Thoracic aorta (tissue), 2 donors: ENCODE measurements at regions not wholly inside any gene's neighbourhood (a gene's known extent, or its start where the extent isn't known, plus 50 kb on each side); places are given as distances from the start of the nearest gene placed in this dataset.
"Not testable (repeated sequence)": the region's sequence is repeated elsewhere in the genome, so short reads cannot be mapped to it uniquely, and the experiment has no call there.

Experiments
- ATAC-seq: fragments of 150-250 bp; one replicate; pipeline ENCODE4 v1.8.0; 2017; ENCODE audit warnings: low read depth; ENCODE audit not compliant: insufficient number of reproducible peaks, low FRiP score
- DNase-seq: peaks from one replicate; pipeline ENCODE4 v3.0.0-alpha.2; 2020; ENCODE audit warnings: low spot score
- H3K27ac ChIP-seq, 2 donors: fragments of 200-600 bp; sonication (generic); 1 replicate in 1 of 2; 2 replicates in 1 of 2; pipeline ENCODE4 v1.5.1; 2016; ENCODE audit warnings: mild to moderate bottlenecking in 2 of 2, moderate library complexity in 2 of 2
- H3K27me3 ChIP-seq: fragments of 200-600 bp; sonication (generic); replicated peaks from 2 replicates; pipeline ENCODE4 v1.6.0; 2016; ENCODE audit warnings: mild to moderate bottlenecking; ENCODE audit not compliant: insufficient read depth
- H3K36me3 ChIP-seq: fragments of 200-600 bp; sonication (generic); one replicate; pipeline ENCODE4 v1.5.1; 2016
- H3K4me1 ChIP-seq, 2 donors: fragments of 200-600 bp; sonication (generic); 1 replicate in 1 of 2; 2 replicates in 1 of 2; pipeline versions ENCODE4 v1.5.1 to v1.6.0; 2016; ENCODE audit warnings: low read depth in 2 of 2, mild to moderate bottlenecking in 1 of 2; ENCODE audit not compliant: control insufficient read depth in 1 of 2
- H3K4me3 ChIP-seq: fragments of 200-600 bp; sonication (generic); 2 replicates; pipeline ENCODE4 v1.5.1; 2016; ENCODE audit warnings: mild to moderate bottlenecking
- H3K9me3 ChIP-seq: fragments of 200-600 bp; sonication (generic); 2 replicates; pipeline ENCODE4 v1.5.1; 2016
- CTCF ChIP-seq: fragments of 200-600 bp; sonication (generic); IDR thresholded peaks from one replicate; pipeline ENCODE4 v1.5.1; 2019; ENCODE audit warnings: antibody characterized with exemption

- TF ChIP-seq CTCF: no peak
- H3K4me1 ChIP-seq: peaks cover 0 to 6% of the 10 kb centered on the region in 2 donors
- ATAC-seq: no peak
- no peak for DNase-seq
- no peaks in the 10 kb centered on the region for H3K36me3 ChIP-seq
- H3K9me3 ChIP-seq: no peaks in the 10 kb centered on the region
- H3K27ac ChIP-seq: no peak overlapping the region
- H3K4me3 ChIP-seq: no peak overlapping the region
- no peaks in the 10 kb centered on the region for H3K27me3 ChIP-seq
Observed at GRCh38 chr7:132001146-132001545, 444.7 kb upstream of the PODXL start.

GRCh38 chr7:131999193-131999592 is 442.8 kb upstream of the PODXL start:
- ATAC-seq (no peak), DNase-seq (no peak)
- TF ChIP-seq CTCF: no peak
- H3K4me1 ChIP-seq: no peaks in the 10 kb centered on the region
- no peaks in the 10 kb centered on the region for H3K9me3 ChIP-seq
- no peaks in the 10 kb centered on the region for H3K36me3 ChIP-seq
- H3K4me3 ChIP-seq: no peak overlapping the region
- H3K27ac ChIP-seq: no peak overlapping the region
- H3K27me3 ChIP-seq: no peaks in the 10 kb centered on the region

GRCh38 chr7:131995324-131995723 is 438.9 kb upstream of the PODXL start:
- no peaks in the 10 kb centered on the region for H3K9me3 ChIP-seq
- ATAC-seq (no peak), DNase-seq (no peak)
- no peaks in the 10 kb centered on the region for H3K27me3 ChIP-seq
- no peak overlapping the region for H3K27ac ChIP-seq
- no peak for TF ChIP-seq CTCF
- no peaks in the 10 kb centered on the region for H3K36me3 ChIP-seq
- H3K4me1 ChIP-seq: no peaks in the 10 kb centered on the region
- no peak overlapping the region for H3K4me3 ChIP-seq

- H3K9me3 ChIP-seq, H3K4me3 ChIP-seq, H3K36me3 ChIP-seq, DNase-seq, H3K27me3 ChIP-seq, H3K27ac ChIP-seq, ATAC-seq, H3K4me1 ChIP-seq: not testable (repeated sequence)
Observed at GRCh38 chr7:131981069-131981468, 424.6 kb upstream of the PODXL start.

- H3K27me3 ChIP-seq, H3K4me1 ChIP-seq, H3K9me3 ChIP-seq, DNase-seq, H3K36me3 ChIP-seq, ATAC-seq, H3K4me3 ChIP-seq, H3K27ac ChIP-seq: not testable (repeated sequence)
Observed at GRCh38 chr7:131978118-131978517, 421.7 kb upstream of the PODXL start.

- Histone ChIP-seq H3K4me3 (no peak overlapping the region), H3K36me3 (no peaks in the 10 kb centered on the region), H3K27ac (no peak overlapping the region), H3K9me3 (no peaks in the 10 kb centered on the region), H3K4me1 (no peaks in the 10 kb centered on the region), H3K27me3 (no peaks in the 10 kb centered on the region)
- no peak for DNase-seq
- TF ChIP-seq CTCF: no peak
- no peak for ATAC-seq
Observed at GRCh38 chr7:131976411-131976810, 420.0 kb upstream of the PODXL start.
